GM23338 (cell line): ENCODE measurements at regions not wholly inside any gene's neighbourhood (a gene's known extent, or its start where the extent isn't known, plus 50 kb on each side); places are given as distances from the start of the nearest gene placed in this dataset.

ENCODE experiments used
- CTCF ChIP-seq, 2 experiments: fragments of 200-600 bp in 1 of 2; sonication (generic) in 1 of 2; conservative IDR thresholded peaks; 2 replicates each; pipeline versions ENCODE4 v1.5.1 to v1.6.1; 2016 to 2017; ENCODE audit warnings: antibody characterized with exemption in 2 of 2, low read depth in 2 of 2, mild to moderate bottlenecking in 2 of 2, moderate library complexity in 1 of 2
- POLR2AphosphoS5 ChIP-seq: IDR thresholded peaks from 2 replicates; pipeline ENCODE4 v1.6.1; 2016; ENCODE audit warnings: antibody characterized with exemption, low read depth
- TF ChIP-seq, protein P1 (sequence below): IDR thresholded peaks from 2 replicates; pipeline ENCODE4 v1.6.1; 2016; ENCODE audit warnings: antibody characterized with exemption

DNA sequence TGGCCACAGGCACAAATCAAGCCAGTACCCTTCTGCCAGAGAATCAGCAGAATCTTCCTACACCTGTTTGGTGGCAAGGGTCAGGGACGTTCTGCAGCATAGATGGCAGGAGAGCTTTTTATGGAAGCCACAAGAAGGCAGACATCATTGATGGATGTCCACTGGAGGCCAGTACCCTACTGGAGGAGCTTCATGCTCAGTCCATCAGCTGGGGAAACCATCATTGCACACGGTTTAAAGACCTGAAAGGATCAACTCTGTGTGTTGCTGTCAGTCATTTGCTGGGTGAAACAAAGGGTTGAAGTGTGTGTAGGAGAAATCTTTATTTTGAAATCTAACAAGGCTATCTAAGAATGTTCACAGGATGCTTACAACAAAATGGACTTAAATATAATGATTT lies 158.9 kb upstream of the SASH1 start:
- TF ChIP-seq CTCF (conservative IDR thresholded peaks at IDR 0.05; ENCODE audit: low read depth in 2 of 2) (no peak), POLR2AphosphoS5 (no peak)
- TF ChIP-seq, protein P1, sequence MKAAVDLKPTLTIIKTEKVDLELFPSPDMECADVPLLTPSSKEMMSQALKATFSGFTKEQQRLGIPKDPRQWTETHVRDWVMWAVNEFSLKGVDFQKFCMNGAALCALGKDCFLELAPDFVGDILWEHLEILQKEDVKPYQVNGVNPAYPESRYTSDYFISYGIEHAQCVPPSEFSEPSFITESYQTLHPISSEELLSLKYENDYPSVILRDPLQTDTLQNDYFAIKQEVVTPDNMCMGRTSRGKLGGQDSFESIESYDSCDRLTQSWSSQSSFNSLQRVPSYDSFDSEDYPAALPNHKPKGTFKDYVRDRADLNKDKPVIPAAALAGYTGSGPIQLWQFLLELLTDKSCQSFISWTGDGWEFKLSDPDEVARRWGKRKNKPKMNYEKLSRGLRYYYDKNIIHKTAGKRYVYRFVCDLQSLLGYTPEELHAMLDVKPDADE, result no peak
